PFSK-1 (cell line): ENCODE measurements at regions not wholly inside any gene's neighbourhood (a gene's known extent, or its start where the extent isn't known, plus 50 kb on each side); places are given as distances from the start of the nearest gene placed in this dataset.

Source experiments
- FOXP2 ChIP-seq: optimal IDR thresholded peaks from 2 replicates; pipeline ENCODE3; 2011; ENCODE audit warnings: borderline replicate concordance, control low read depth, inconsistent platforms; ENCODE audit not compliant: insufficient read depth; ENCODE audit errors: extremely low read length, extremely low read depth
- POLR2AphosphoS5 ChIP-seq: IDR thresholded peaks from 2 replicates; pipeline ENCODE4 v1.6.1; 2012; ENCODE audit warnings: low read depth, mild to moderate bottlenecking, control low read depth, low read length, moderate library complexity
- SIN3A ChIP-seq: IDR thresholded peaks from 2 replicates; pipeline ENCODE4 v1.6.1; 2012; ENCODE audit warnings: mild to moderate bottlenecking, low read length, moderate library complexity, borderline replicate concordance; ENCODE audit not compliant: insufficient read depth
- TAF1 ChIP-seq: IDR thresholded peaks from 2 replicates; pipeline ENCODE4 v1.6.1; 2012; ENCODE audit warnings: low read length, control low read depth, borderline replicate concordance; ENCODE audit not compliant: insufficient read depth
- TF ChIP-seq, protein P1 (sequence below), 2 experiments: IDR thresholded peaks; 2 replicates each; pipeline versions ENCODE4 v1.6.1 to v1.8.0; 2011 to 2012; ENCODE audit warnings: low read depth in 2 of 2, low read length in 2 of 2, control low read depth in 1 of 2, inconsistent platforms in 1 of 2, mild to moderate bottlenecking in 1 of 2, moderate library complexity in 1 of 2; ENCODE audit not compliant: insufficient read depth in 1 of 2

DNA sequence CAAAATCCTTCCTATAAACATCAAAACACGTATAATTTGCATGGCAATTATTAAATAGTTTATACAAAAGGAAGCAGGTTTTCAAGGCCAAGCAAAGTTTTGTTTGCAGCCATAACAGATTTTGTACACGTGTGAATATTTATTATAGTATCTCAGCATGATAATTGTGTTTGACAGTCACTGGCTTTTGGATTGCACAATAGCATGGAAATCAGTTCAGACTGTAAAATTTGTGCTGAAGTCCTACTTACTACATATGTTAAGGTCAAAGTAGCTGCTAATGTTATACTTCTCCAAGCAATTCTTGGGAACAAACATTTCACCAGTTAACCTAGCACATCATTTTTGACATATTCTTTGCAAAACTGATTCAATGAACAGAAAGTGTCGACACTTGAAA, 287.6 kb upstream of the POM121L12 start:
- no peak for TF ChIP-seq POLR2AphosphoS5
- TF ChIP-seq, protein P1, sequence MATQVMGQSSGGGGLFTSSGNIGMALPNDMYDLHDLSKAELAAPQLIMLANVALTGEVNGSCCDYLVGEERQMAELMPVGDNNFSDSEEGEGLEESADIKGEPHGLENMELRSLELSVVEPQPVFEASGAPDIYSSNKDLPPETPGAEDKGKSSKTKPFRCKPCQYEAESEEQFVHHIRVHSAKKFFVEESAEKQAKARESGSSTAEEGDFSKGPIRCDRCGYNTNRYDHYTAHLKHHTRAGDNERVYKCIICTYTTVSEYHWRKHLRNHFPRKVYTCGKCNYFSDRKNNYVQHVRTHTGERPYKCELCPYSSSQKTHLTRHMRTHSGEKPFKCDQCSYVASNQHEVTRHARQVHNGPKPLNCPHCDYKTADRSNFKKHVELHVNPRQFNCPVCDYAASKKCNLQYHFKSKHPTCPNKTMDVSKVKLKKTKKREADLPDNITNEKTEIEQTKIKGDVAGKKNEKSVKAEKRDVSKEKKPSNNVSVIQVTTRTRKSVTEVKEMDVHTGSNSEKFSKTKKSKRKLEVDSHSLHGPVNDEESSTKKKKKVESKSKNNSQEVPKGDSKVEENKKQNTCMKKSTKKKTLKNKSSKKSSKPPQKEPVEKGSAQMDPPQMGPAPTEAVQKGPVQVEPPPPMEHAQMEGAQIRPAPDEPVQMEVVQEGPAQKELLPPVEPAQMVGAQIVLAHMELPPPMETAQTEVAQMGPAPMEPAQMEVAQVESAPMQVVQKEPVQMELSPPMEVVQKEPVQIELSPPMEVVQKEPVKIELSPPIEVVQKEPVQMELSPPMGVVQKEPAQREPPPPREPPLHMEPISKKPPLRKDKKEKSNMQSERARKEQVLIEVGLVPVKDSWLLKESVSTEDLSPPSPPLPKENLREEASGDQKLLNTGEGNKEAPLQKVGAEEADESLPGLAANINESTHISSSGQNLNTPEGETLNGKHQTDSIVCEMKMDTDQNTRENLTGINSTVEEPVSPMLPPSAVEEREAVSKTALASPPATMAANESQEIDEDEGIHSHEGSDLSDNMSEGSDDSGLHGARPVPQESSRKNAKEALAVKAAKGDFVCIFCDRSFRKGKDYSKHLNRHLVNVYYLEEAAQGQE (IDR thresholded peaks at IDR 0.05; ENCODE audit: insufficient read depth in 1 of 2, low read depth in 2 of 2, low read length in 2 of 2): no peak

DNA sequence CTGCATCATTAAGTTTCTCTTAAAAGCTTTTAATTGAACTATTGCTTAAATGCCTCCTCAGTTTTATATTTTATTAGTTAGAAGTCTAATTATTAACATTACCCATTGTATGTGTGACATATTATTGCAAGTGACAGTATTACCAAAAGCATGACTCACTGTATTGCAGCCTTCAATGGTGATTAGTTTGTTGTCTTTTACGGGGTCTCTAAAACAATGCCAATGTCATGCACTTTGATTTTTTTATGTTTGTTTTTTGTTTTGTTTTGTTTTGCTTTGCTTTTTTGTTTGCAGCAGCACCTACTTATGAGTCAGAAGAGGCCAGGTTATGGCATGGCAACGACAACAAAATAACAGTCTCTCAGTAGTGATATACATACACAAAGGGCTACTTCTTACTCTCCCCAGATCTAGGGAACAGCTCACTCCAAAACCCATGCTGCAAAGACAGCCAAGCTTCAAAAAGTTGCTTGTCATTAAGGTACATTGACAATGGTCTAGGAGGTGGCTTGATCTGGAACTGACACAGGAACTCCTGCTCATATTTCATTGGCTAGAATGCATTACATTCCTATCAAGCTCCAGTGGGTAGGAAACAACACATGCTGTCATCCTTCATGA, 293.7 kb upstream of the POM121L12 start:
- TF ChIP-seq FOXP2 (no peak), TAF1 (no peak), POLR2AphosphoS5 (no peak), SIN3A (no peak)
- TF ChIP-seq, protein P1 (IDR thresholded peaks at IDR 0.05; ENCODE audit: insufficient read depth in 1 of 2, low read depth in 2 of 2, low read length in 2 of 2): no peak

- no peak for TF ChIP-seq FOXP2
- no peak for TF ChIP-seq TAF1
- no peak for TF ChIP-seq POLR2AphosphoS5
- no peak for TF ChIP-seq SIN3A
- TF ChIP-seq, protein P1 (IDR thresholded peaks at IDR 0.05; ENCODE audit: insufficient read depth in 1 of 2, low read depth in 2 of 2, low read length in 2 of 2): no peak
Observed at GRCh38 chr7:52735656-52736055, 299.8 kb upstream of the POM121L12 start.

DNA sequence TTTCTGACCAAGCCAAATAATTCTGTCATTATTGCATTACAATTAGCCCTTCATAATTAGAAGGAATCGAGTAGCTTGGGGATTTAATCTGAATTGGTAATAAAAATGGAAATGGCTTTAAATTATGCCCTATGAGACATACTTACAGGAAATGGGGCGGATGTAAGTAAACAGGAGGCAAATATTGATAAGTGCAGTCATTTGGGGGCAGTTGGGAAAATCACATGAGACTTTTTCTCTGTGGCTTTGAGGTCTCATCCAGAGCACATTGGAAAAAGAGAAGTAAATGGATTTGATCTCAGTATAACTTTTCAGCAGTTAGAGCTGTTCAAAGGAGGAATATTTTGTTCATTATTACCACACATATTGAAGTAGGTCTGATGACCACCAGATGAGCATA, 307.8 kb upstream of the POM121L12 start:
- TF ChIP-seq SIN3A (no peak), FOXP2 (no peak), POLR2AphosphoS5 (no peak), TAF1 (no peak)
- TF ChIP-seq, protein P1 (IDR thresholded peaks at IDR 0.05; ENCODE audit: insufficient read depth in 1 of 2, low read depth in 2 of 2, low read length in 2 of 2): no peak

DNA sequence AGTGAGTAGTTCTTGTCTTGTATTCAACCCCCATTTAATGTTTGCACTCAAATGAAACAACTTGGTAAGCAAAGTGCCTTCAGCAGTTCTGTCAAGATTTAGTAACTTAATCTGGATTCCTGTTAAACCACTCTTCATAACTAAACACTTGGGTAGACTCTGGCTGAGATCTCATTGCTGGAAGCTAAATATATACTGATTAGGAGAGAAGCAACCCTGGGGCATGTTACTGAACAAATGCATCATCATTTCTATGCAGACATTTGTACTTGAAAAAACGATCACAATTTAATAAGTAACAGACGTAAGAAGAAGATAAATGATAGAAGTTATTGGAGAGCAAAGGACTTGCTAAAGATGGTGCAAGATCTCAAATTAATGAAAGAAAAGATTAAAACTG, 308.4 kb upstream of the POM121L12 start:
- TF ChIP-seq POLR2AphosphoS5 (no peak), FOXP2 (no peak), SIN3A (no peak), TAF1 (no peak)
- TF ChIP-seq, protein P1 (IDR thresholded peaks at IDR 0.05; ENCODE audit: insufficient read depth in 1 of 2, low read depth in 2 of 2, low read length in 2 of 2): no peak
